ENCODE measurements at regions not wholly inside any gene's neighbourhood (a gene's known extent, or its start where the extent isn't known, plus 50 kb on each side); places are given as distances from the start of the nearest gene placed in this dataset.

- TF ChIP-seq CTCF (optimal IDR thresholded peaks at IDR 0.05 in 1 of 3, IDR thresholded peaks at IDR 0.05 in 1 of 3, conservative IDR thresholded peaks at IDR 0.05 in 1 of 3; ENCODE audit: extremely low read depth in 1 of 3, insufficient read depth in 2 of 3, low read length in 3 of 3), result no peak
- no peak for TF ChIP-seq EZH2 (IDR thresholded peaks at IDR 0.05; ENCODE audit: low read length)
- Histone ChIP-seq H3K4me3 (ENCODE audit: control insufficient read depth in 2 of 3, extremely low read depth in 1 of 3, insufficient read depth in 2 of 3, low read depth in 1 of 3, low read length in 3 of 3) (no peak overlapping the region), H3K4me1 (ENCODE audit: control insufficient read depth, extremely low read depth, insufficient read depth, low read length) (peaks cover 40% of the 10 kb centered on the region), H3K9ac (ENCODE audit: control insufficient read depth, extremely low read depth, insufficient read depth, low read length) (no peak overlapping the region), H3K9me3 (ENCODE audit: control insufficient read depth, low read depth, low read length) (no peaks in the 10 kb centered on the region), H3K4me2 (ENCODE audit: control insufficient read depth, extremely low read depth, insufficient read depth, low read depth, low read length) (no peak overlapping the region), H3K79me2 (ENCODE audit: control insufficient read depth, insufficient read depth, low read length) (no peaks in the 10 kb centered on the region), H2AFZ (ENCODE audit: control insufficient read depth, low read length) (no peak overlapping the region), H3K27me3 (ENCODE audit: control insufficient read depth, extremely low read depth, insufficient read depth, low read length) (no peaks in the 10 kb centered on the region), H3K27ac (ENCODE audit: control insufficient read depth, insufficient read depth, low read length) (peak overlapping the region; percentile 33), H4K20me1 (ENCODE audit: control insufficient read depth, extremely low read depth, insufficient read depth, low read length) (no peaks in the 10 kb centered on the region), H3K9me1 (ENCODE audit: control insufficient read depth, extremely low read depth, insufficient read depth, low read length) (no peaks in the 10 kb centered on the region), H3K36me3 (ENCODE audit: control insufficient read depth in 2 of 2, extremely low read depth in 1 of 2, insufficient read depth in 2 of 2, low read length in 2 of 2) (no peaks in the 10 kb centered on the region)
- peak; percentile 93 for FAIRE-seq
- dilution Hi-C loops (cut with MboI; ENCODE audit: extremely low pct_ligation_motif_present, low sequenced_read_pairs), result no loop called here
- DNase-seq (ENCODE audit: low read depth, low spot score), result peak; percentile 76
Observed at GRCh38 chr12:98355322-98355721, 160.1 kb upstream of the TMPO start.

GRCh38 chr12:98355933-98356332, 159.5 kb upstream of the TMPO start:
- H3K79me2 ChIP-seq (ENCODE audit: control insufficient read depth, insufficient read depth, low read length), result no peaks in the 10 kb centered on the region
- TF ChIP-seq EZH2 (IDR thresholded peaks at IDR 0.05; ENCODE audit: low read length) (no peak), CTCF (optimal IDR thresholded peaks at IDR 0.05 in 1 of 3, IDR thresholded peaks at IDR 0.05 in 1 of 3, conservative IDR thresholded peaks at IDR 0.05 in 1 of 3; ENCODE audit: extremely low read depth in 1 of 3, insufficient read depth in 2 of 3, low read length in 3 of 3) (no peak)
- no peak overlapping the region for H3K4me2 ChIP-seq (ENCODE audit: control insufficient read depth, extremely low read depth, insufficient read depth, low read depth, low read length)
- H4K20me1 ChIP-seq (ENCODE audit: control insufficient read depth, extremely low read depth, insufficient read depth, low read length), result no peaks in the 10 kb centered on the region
- H3K27ac ChIP-seq (ENCODE audit: control insufficient read depth, insufficient read depth, low read length), result no peak overlapping the region
- H3K27me3 ChIP-seq (ENCODE audit: control insufficient read depth, extremely low read depth, insufficient read depth, low read length), result no peaks in the 10 kb centered on the region
- dilution Hi-C loops (cut with MboI; ENCODE audit: extremely low pct_ligation_motif_present, low sequenced_read_pairs), result no loop called here
- no peak for DNase-seq (ENCODE audit: low read depth, low spot score)
- no peak overlapping the region for H3K4me3 ChIP-seq (ENCODE audit: control insufficient read depth in 2 of 3, extremely low read depth in 1 of 3, insufficient read depth in 2 of 3, low read depth in 1 of 3, low read length in 3 of 3)
- no peak overlapping the region for H2AFZ ChIP-seq (ENCODE audit: control insufficient read depth, low read length)
- no peaks in the 10 kb centered on the region for H3K9me1 ChIP-seq (ENCODE audit: control insufficient read depth, extremely low read depth, insufficient read depth, low read length)
- no peak for FAIRE-seq
- peaks cover 40% of the 10 kb centered on the region for H3K4me1 ChIP-seq (ENCODE audit: control insufficient read depth, extremely low read depth, insufficient read depth, low read length)
- H3K36me3 ChIP-seq (ENCODE audit: control insufficient read depth in 2 of 2, extremely low read depth in 1 of 2, insufficient read depth in 2 of 2, low read length in 2 of 2), result no peaks in the 10 kb centered on the region
- no peaks in the 10 kb centered on the region for H3K9me3 ChIP-seq (ENCODE audit: control insufficient read depth, low read depth, low read length)
- H3K9ac ChIP-seq (ENCODE audit: control insufficient read depth, extremely low read depth, insufficient read depth, low read length), result no peak overlapping the region

Data from keratinocyte (primary cell).